Astrocyte of the cerebellum (primary cell): ENCODE measurements at regions not wholly inside any gene's neighbourhood (a gene's known extent, or its start where the extent isn't known, plus 50 kb on each side); places are given as distances from the start of the nearest gene placed in this dataset.

Experiments used
- DNase-seq: peaks from one replicate; pipeline ENCODE4 v3.0.0-alpha.2; 2011; ENCODE audit warnings: low read depth
- H3K4me3 ChIP-seq: 2 replicates; pipeline ENCODE4 v1.5.1; 2011; ENCODE audit warnings: mild to moderate bottlenecking, low read depth, low read length, moderate library complexity
- CTCF ChIP-seq: IDR thresholded peaks from 2 replicates; pipeline ENCODE4 v1.5.1; 2012; ENCODE audit warnings: low read length, low read depth, moderate library complexity, mild to moderate bottlenecking; ENCODE audit errors: missing control alignments
- in situ Hi-C: cut with HindIII; loops from 2 replicates; pipeline ENCODE4 v1.10.0; 2017; ENCODE audit warnings: low sequenced_read_pairs

GRCh38 chr21:15437883-15438282 lies 291.9 kb upstream of the USP25 start:
- peak; percentile 87 for DNase-seq
- TF ChIP-seq CTCF = no peak
- in situ Hi-C loops = no loop called here
- H3K4me3 ChIP-seq = no peak overlapping the region

GRCh38 chr21:15439726-15440125 lies 290.1 kb upstream of the USP25 start:
- no peak overlapping the region for H3K4me3 ChIP-seq
- no peak for TF ChIP-seq CTCF
- in situ Hi-C loops = no loop called here
- no peak for DNase-seq

GRCh38 chr21:15441060-15441493 lies 288.7 kb upstream of the USP25 start:
- in situ Hi-C loops = no loop called here
- H3K4me3 ChIP-seq = no peak overlapping the region
- no peak for TF ChIP-seq CTCF
- DNase-seq = no peak

- in situ Hi-C loops = no loop called here
- no peak for TF ChIP-seq CTCF
- no peak for DNase-seq
- no peak overlapping the region for H3K4me3 ChIP-seq
Observed at GRCh38 chr21:15441992-15442391, 287.8 kb upstream of the USP25 start.

- no peak overlapping the region for H3K4me3 ChIP-seq
- DNase-seq = no peak
- in situ Hi-C loops = no loop called here
- no peak for TF ChIP-seq CTCF
Observed at GRCh38 chr21:15442743-15443469, 286.9 kb upstream of the USP25 start.

GRCh38 chr21:15443740-15444117 lies 286.1 kb upstream of the USP25 start:
- no peak for TF ChIP-seq CTCF
- H3K4me3 ChIP-seq = no peak overlapping the region
- in situ Hi-C loops = no loop called here
- no peak for DNase-seq
